ENCODE measurements at regions not wholly inside any gene's neighbourhood (a gene's known extent, or its start where the extent isn't known, plus 50 kb on each side); places are given as distances from the start of the nearest gene placed in this dataset.

GRCh38 chr7:55303220-55303619, 61.9 kb upstream of the LANCL2 start:
- H3K9me3 Mint-ChIP-seq (ENCODE audit: unreplicated experiment): no peaks in the 10 kb centered on the region
- H3K27me3 Mint-ChIP-seq (ENCODE audit: unreplicated experiment): no peaks in the 10 kb centered on the region
- H3K4me1 Mint-ChIP-seq (ENCODE audit: unreplicated experiment): peaks cover 6% of the 10 kb centered on the region
- no peak overlapping the region for H3K4me3 Mint-ChIP-seq (ENCODE audit: unreplicated experiment)
- no peak for DNase-seq (ENCODE audit: low spot score)
- H3K27ac Mint-ChIP-seq (ENCODE audit: unreplicated experiment): no peak overlapping the region
- no peak for TF ChIP-seq CTCF (IDR thresholded peaks at IDR 0.05; ENCODE audit: unreplicated experiment)
- no peaks in the 10 kb centered on the region for H3K36me3 Mint-ChIP-seq (ENCODE audit: low read depth, unreplicated experiment)

GRCh38 chr7:55304018-55304762, 60.9 kb upstream of the LANCL2 start:
- H3K9me3 Mint-ChIP-seq (ENCODE audit: unreplicated experiment): no peaks in the 10 kb centered on the region
- H3K4me1 Mint-ChIP-seq (ENCODE audit: unreplicated experiment): peaks cover 5% of the 10 kb centered on the region
- no peak overlapping the region for H3K27ac Mint-ChIP-seq (ENCODE audit: unreplicated experiment)
- DNase-seq (ENCODE audit: low spot score): no peak
- H3K36me3 Mint-ChIP-seq (ENCODE audit: low read depth, unreplicated experiment): no peaks in the 10 kb centered on the region
- no peak overlapping the region for H3K4me3 Mint-ChIP-seq (ENCODE audit: unreplicated experiment)
- H3K27me3 Mint-ChIP-seq (ENCODE audit: unreplicated experiment): no peaks in the 10 kb centered on the region
- no peak for TF ChIP-seq CTCF (IDR thresholded peaks at IDR 0.05; ENCODE audit: unreplicated experiment)

DNA sequence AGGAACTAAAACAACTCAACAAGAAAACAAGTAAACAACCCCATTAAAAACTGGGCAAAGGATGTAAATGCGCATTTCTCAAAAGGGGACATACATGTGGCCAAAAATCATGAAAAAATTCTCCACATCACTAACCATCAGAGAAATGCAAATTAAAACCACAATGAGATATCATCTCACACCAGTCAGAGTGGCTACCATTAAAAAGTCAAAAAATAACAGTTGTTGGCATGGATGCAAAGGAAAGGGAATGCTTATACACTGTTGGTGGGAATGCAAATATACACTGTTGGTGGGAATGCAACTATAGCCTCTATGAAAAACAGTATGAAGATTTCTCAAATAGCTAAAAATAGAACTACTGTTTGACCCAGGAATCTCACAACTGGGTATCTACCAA, 60.0 kb upstream of the LANCL2 start:
- H3K9me3 Mint-ChIP-seq (ENCODE audit: unreplicated experiment): peaks cover 1% of the 10 kb centered on the region
- H3K4me1 Mint-ChIP-seq (ENCODE audit: unreplicated experiment): no peaks in the 10 kb centered on the region
- TF ChIP-seq CTCF (IDR thresholded peaks at IDR 0.05; ENCODE audit: unreplicated experiment): no peak

DNA sequence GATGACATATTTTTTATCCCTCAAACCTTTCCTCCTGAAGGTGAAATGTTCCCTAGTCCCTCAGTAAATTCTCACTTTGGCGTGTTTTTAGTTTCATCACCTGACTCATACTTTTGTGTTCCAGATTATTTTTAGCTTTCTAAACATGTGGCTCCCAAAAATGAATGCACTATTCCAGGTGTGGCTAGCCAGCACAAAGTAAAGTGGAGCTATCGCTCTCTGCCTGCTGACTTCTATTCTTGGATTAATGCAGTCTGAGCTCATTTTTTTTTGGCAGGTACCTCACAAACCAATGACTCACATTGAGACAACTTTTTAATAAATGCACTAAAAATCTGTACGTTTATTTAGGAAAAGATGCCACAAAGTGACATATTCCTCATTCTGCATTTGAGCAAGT, 58.8 kb upstream of the LANCL2 start:
- Mint-ChIP-seq H3K4me3 (ENCODE audit: unreplicated experiment) (no peak overlapping the region), H3K36me3 (ENCODE audit: low read depth, unreplicated experiment) (peaks cover 3% of the 10 kb centered on the region), H3K27me3 (ENCODE audit: unreplicated experiment) (no peaks in the 10 kb centered on the region), H3K4me1 (ENCODE audit: unreplicated experiment) (no peaks in the 10 kb centered on the region), H3K27ac (ENCODE audit: unreplicated experiment) (no peak overlapping the region), H3K9me3 (ENCODE audit: unreplicated experiment) (peaks cover 10% of the 10 kb centered on the region)
- TF ChIP-seq CTCF (IDR thresholded peaks at IDR 0.05; ENCODE audit: unreplicated experiment): no peak
- DNase-seq (ENCODE audit: low spot score): no peak

More for the DNA sequence above, 60.0 kb upstream of the LANCL2 start:
- no peak for DNase-seq (ENCODE audit: low spot score)
- no peaks in the 10 kb centered on the region for H3K36me3 Mint-ChIP-seq (ENCODE audit: low read depth, unreplicated experiment)
- no peak overlapping the region for H3K4me3 Mint-ChIP-seq (ENCODE audit: unreplicated experiment)
- H3K27ac Mint-ChIP-seq (ENCODE audit: unreplicated experiment): no peak overlapping the region
- H3K27me3 Mint-ChIP-seq (ENCODE audit: unreplicated experiment): no peaks in the 10 kb centered on the region

GRCh38 chr7:55307123-55307916, 57.8 kb upstream of the LANCL2 start:
- no peak for TF ChIP-seq CTCF (IDR thresholded peaks at IDR 0.05; ENCODE audit: unreplicated experiment)
- no peaks in the 10 kb centered on the region for H3K4me1 Mint-ChIP-seq (ENCODE audit: unreplicated experiment)
- peaks cover 11% of the 10 kb centered on the region for H3K9me3 Mint-ChIP-seq (ENCODE audit: unreplicated experiment)
- DNase-seq (ENCODE audit: low spot score): peak; percentile 6
- H3K27me3 Mint-ChIP-seq (ENCODE audit: unreplicated experiment): no peaks in the 10 kb centered on the region
- peaks cover 3% of the 10 kb centered on the region for H3K36me3 Mint-ChIP-seq (ENCODE audit: low read depth, unreplicated experiment)
- H3K27ac Mint-ChIP-seq (ENCODE audit: unreplicated experiment): no peak overlapping the region
- no peak overlapping the region for H3K4me3 Mint-ChIP-seq (ENCODE audit: unreplicated experiment)
